HPDE6-E6E7 (cell line): ENCODE measurements at regions not wholly inside any gene's neighbourhood (a gene's known extent, or its start where the extent isn't known, plus 50 kb on each side); places are given as distances from the start of the nearest gene placed in this dataset.

Source experiments
- DNase-seq: peaks from one replicate; pipeline ENCODE4 v3.0.0; 2011; ENCODE audit warnings: missing footprints; ENCODE audit errors: extremely low spot score

DNA sequence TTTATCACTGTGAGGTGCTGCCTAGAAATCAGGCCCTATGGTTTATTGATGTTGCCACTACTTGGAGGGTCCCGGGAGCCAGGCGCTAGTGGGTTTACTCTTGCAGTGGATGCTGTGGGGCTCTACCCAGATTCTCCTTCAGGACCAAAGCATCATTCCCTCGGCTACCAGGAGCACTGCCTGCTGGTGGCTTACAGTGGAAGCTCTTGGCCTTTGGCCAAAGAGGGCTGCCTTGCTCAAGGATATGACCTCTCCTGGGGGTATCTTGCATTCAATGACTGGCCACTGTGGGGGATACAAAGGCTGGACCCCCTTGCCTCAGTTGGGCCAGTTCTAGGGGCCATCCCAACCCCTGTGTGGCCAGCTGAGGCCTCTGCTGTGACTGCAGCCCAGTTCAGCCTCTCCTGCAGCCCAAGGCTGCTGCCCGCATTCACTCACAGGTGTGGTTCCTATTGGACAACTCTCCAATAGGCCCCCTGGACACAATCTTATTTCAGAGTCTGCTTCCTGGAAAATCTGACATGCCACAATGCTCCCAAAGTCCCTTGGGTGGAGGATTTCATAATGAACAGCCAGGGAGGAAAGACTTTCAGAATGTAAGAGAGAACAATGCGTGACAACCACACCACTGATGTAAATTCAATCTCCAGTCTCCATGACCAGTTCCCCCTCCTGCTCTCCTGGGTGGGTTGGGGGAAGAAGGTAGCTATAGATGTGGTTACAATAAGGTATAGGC lies 196.3 kb downstream of the SNX10 start:
- DNase-seq: no peak

DNA sequence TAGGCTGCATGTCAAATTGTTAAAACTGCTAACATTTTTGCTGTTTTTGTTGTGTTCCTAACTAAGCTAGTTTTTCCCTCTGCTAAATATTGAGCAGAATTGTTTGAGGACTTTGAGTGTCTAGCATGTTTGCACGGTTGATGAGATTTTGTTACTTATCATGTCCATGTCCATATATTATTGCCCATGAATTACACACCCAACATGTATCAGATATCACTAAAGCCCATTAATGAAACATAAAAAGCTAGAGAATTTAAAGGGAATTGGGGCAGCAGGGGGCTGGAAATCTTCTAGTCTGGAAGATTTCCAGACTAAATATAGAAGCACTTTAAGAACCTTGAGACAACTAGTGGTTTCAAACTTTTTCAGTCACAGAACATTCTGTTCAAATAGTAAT lies 197.7 kb downstream of the SNX10 start:
- DNase-seq: no peak

DNA sequence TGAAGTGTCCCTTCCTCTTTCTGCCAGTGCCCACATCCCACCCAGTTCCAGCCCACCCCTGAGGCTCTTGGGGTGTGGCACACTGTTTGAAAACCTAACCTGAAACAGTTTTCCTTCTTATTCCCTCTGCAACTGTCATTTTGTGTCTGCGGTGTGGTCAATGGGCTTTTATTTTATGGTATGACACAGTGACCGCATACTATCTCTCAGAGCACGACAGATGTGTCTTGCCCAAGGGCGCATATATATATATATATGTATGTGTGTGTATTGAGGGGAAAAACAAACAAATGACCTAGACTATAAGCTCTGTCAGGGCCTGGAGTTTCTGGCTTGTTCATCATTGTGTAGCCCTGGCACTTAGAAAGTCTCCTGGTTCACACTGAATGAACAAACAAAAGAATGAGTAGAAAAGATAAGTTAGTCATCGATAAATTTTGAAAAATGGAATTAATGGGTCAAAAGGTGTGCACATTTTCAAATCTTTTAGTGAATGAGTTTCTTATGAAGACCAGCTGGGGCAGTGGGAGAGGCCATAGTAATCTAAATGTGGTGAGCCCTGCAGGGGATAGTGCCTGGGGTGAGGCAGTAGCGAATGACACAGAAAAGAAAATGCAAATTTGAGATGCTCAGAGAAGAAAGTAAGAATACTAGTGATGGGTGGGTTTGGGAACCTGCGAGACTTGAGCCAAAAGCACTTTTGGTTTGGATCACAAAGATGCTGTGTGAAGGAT lies 198.4 kb downstream of the SNX10 start:
- no peak for DNase-seq

DNA sequence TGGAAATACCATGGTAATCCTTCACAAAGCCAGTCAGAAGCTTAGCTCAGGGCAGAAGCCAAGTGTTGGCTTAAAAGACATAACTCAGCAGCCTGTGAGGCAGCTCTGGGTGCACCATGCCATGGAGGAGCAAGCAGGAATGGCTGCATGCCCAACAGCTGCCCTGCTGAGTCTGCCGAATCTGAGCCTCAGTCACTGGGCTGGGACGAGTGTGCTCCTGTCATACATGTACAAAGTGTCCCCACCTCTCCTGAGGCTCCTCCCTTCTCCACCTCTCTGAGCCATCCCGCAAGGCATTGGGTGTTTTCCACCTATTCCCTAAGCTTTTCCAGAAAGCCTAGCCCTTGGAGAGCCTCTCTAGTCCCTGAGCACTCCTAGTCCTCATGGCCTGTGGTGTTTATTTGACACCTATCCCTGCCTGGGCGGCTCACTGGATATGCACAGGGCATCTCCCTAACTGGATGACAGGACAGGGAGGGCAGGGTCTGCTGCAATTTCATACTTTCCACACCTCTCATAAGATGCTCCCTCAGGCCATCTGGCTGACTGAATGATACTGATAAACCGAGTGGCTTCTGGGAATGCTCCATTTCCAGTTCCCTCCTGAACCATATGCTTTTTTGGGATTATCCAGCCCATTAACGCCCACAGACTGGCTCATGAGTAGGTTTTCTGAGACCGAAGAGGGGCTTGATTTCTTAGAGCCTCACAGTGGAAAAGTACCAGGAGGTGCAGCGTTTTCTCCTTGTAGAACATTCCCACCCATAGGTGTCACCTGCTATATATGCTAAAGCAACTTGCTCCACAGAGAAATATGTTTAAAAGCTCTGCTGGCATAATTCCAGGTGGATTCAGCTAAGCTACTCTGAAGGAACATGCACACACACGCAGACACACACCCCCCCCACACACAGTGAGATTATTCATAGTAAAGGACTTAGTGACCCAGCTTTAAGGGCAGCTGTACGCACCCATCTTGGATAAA lies 199.3 kb downstream of the SNX10 start:
- DNase-seq: peak; percentile 76

DNA sequence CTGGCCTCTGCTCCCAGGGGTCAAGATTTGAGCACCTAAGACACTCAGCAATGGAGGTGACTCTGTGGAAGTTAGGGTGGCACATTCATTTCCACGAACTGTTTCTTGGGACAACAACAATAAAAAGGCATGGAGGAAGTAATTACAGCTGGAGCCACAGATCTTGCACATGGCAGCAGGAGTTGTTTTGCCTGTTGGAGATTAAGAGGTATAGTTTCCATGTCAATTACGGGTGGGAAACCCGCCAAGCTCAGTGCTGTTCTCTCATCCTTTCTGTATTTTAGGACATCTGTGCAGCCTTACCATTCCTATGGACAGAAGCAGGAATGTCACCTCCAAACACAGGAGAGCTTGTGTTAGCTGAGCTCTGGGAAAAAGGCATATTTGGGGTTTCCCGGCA lies 201.2 kb downstream of the SNX10 start:
- no peak for DNase-seq

DNA sequence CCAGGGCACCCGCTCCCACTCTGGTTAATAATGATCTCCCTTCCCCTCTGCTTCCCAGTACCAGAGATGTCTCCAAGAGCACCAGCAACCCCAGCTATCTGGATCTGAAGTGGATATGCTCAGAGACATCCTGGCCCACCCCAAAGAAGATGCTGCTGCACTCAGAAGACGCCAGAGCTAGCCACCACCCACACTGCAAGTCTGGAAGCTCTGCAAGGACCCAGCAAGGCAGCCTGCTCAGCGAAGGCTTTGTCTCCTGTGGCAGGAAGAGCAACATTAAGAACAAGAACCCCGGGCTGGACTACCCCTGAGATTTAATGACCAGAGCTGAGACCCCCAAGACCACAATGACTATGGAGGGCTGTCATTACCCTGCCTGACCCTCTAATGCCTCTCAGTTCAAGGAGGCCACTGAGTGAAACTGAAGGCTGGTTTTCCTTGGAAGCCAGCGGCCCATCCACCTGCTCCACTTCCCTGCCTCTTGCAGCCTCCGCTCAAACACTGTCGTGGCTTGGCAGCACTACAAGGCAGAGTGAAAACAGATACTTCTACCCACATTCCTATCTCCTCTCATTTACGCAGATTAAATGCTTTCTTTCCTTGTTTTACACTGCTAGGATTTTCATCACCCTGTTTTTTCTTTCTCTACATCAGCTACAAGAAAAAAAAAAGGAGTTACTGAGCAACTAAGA lies 202.2 kb downstream of the SNX10 start:
- DNase-seq: no peak

DNA sequence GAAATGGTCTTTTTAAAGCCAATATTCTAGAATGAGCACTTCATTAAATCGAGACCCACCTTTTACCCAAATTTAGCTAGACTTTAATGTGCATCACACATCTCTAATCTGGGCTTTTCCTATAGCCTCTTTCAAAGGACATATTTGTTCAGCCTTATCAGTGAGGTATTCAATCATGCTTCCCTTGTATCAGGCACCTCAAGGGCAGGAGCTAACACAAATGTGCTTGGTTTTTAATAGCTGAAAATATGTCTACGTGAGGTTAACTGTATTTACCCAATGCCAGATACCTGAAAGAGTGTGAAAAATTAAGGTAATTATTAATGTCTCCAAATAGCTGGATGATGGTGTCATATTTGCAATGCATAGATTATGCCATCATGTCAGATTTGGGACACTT lies 203.9 kb downstream of the SNX10 start:
- DNase-seq: no peak

DNA sequence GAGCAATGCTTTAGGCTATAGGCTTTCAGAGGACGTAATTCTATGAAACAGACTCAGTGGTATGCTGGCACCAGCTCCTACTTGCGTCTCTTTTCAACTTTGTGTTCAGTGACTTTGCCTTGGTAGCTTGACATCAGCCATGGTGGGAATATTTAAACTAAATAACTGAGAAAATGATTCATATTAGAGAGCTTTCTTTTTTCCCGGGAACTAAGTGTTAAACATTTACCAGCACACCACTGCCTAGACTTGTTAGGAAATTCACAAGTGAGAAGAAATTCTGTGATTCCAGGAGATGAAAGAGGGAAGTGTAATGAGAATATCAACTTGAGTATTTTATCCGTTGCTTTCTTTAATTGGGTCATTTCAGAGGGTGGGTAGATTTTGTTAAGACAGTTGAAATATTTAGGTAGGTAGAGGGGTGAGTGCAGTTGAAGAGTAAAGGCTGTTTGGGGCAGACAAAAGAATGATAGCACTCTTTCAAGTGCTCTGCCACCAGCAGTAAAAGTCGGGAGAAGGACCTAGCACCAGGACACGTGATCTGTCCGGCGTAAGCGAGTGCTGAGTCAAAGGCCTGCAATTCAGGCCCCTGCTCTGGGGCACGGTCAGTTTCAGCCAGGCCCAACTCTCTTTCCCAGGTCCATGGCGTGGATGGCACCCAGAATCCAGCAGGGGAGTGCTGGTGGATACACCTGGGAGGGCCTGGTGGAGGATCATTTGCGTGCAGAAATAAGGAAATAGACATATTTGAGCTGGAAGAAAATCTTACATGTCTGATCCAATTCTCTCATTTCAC lies 206.3 kb downstream of the SNX10 start:
- DNase-seq: peak; percentile 33

DNA sequence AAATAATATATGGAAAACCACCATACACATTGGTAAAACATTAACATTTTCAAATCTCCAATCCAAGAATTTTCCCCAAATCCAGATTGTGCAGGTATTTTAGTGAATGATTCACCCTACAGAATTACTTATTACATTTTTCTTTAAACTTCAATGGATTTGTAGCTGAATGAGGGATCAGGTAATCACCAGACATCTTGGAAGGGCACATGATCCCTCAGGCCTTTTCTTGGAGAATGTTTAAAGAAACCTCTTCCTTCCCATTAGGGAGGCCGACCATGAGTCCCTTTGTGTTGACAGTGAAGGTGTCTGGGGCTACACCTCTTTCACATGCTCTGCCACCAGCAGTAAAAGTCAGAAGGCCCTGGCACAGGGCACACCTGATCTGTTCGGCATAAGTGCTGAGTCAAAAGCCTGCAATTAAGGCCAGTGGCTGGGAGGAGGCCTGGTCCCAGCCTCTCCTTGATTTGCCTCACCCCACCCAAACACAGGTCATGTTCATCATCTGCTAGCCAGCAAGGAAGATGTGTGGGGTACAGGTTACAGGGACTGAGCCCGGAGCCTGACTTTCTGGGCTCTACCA lies 207.7 kb downstream of the SNX10 start:
- no peak for DNase-seq

DNA sequence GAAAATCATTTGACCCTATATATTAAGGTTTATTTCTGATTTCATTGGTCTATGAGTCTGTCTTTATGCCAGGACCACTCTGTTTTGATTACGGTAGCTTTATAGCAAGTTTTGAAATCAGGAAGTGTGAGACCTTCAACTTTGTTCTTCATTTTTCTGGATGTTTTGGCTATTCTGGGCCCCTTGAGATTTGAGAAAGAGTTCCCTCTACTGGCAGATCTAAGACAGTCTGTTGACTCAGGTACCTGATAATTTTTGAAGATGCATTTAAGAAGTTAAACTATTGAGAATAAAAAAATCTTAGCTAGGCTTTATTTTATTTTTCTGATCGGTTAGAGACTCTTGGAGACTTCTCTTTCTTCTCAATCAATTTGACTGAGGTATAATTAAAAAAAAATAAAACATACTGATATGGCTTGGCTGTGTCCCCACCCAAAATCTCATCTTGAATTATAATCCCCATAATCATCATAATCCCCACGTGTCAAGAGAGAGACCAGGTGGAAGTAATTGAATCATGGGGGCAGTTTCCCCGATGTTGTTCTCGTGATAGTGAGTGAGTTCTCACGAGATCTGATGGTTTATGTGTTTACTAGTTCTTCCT lies 209.2 kb downstream of the SNX10 start:
- no peak for DNase-seq

DNA sequence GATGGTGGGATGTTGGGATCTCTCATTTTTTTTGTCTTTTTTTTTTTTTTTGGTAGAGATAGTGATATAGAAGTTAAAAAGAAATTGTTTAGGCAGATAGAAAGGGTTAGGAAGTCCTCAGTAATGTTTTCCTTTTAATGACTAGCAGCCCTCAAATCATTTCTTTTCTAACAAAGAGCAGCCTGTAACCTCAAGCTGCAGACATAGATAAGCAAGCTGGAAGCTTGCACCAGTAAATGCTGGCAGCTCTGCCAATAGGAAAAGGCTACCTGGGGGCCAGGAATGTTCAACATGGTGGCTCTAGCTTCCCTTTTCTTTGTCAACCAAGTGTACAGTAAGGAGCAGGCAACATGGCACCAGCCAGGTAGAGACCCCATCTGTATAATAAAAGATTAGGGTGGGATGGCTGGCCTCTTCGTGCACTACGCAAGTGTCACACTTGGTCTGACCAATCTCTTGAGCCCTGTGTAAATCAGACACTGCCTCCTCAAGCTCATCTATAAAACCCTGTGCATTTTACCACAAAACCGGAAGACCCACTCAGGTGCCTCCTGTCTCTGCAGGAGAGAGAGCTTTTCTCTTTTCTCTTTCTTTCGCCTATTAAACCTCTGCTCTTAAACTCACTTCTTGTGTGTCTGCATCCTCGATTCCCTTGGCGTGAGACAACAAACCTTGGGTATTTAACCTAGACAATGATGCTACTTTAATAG lies 212.9 kb downstream of the SNX10 start:
- DNase-seq: no peak

DNA sequence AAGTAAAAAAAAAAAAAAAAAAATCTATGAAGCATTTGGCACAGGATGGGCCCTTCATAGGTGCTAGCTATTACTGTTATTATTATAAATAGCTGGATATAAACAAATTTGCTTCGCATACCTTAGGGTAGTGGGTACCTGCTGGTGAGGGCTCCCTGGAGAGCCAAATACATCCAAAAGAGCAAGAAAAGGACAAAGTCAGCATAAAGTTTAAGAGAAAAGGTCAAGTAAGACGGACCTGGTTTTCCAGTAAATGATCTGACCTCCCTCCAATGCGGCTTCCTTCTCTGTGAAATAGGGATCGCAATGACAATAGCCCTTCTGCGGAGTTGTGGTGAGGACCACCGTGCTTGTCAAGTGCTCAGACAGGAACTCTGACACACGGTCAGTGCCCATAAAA lies 214.5 kb downstream of the SNX10 start:
- no peak for DNase-seq

DNA sequence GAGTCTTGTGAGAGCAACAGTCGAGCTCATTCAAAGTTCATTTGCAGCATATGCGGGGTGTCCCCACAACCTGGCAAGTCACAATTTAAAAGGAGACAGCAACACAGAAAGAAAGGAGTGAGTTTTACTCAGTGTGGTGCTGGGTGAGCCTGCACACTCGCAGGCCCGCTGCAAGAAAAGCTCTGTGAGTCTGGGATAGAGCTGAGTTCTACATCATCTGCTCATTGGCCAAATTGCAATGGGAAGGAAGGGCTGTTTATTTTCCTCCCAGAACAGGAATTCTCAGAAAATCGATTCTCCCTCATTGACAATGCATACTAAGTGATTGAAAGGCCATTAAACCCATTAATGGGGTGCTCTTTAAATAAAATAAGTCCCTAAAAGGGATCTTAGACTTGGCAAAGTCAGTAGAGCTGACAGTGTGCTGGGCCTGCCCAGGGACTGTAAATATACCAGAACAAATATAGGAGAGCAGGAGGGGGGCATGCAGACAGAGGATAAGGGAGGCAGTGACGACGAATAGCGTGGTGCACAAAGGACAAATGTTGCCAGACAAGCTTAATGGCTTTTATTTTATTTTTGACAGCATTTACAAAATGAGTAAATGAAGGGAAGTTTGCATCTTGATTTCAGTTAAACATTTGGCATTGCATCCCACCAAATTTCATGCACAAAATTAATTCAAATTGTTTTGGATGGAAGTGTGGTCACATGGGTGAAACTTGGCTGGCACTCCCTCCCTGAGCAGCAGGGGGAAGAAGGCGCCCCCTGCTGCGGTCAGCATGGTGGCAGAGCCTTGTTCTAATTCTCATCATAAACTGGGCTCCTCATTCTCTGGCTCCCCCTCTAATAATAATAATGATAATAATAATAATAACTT lies 215.7 kb downstream of the SNX10 start:
- no peak for DNase-seq

DNA sequence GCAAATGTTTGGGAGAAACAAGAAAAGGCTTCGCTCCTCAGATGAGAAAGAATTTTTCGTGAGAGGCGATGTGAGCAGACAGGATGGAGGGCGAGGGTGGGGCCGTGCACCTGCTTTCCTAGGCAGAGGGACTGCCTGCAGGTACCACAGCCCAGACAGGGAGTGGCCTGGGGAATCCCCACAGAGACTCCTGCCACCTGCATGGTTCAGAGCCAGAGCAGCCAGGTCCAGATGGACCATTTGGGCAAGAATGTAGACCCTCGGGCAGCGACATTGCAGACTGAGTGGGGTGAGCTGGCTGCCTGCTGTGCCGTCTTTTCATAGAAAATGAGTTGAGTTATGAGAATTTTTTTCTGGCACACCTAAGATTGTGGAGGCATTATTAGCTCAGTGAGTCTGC lies 216.8 kb downstream of the SNX10 start:
- DNase-seq: no peak

DNA sequence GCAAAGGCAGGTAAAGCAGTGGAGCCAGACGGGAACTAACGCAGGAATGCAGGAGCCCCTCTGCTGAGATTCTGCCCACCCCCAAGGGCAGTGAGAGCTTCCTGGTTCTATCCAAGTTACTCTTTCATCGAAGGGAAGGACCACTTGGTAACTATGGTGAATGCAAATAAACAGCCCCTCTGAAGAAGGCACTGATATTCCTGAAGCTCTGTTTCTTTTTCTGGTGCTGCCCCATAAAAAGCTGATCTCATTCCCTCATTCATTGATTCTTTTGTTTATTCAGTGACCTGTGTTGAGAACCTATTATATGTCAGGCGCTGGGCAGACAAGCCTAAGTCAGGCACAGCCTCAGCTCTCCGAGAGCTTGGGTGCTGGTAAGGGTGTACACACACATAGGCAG lies 217.3 kb downstream of the SNX10 start:
- DNase-seq: no peak

DNA sequence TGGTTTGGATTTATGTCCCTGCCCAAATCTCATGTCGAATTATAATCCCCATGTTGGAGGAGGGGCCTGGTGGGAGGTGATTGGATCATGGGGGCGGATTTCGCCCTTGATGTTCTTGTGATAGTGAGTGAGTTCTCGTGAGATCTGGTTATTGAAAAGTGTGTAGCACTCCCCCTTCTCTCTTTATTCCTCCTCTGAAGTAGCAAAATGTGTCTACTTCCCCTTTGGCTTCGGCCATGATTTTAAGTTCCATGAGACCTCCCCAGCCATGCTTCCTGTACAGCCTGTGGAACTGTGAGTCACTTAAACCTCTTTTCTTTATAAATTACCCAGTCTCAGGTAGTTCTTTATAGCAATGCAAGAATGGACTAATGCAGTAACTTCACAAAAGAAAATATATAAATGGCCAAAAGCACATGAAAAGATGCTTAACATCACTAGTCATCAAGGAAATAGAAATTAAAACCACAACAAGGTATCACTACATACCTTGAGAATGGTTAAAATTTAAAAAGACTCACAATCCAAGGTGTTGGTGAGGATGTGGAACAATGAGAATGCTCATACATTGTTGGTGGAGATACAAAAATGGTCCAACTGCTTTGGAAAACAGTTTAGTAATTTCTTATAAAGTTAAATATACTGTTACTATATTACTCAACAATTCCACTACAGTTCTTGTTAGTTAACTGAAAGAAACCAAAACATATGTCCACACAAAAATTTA lies 218.7 kb downstream of the SNX10 start:
- no peak for DNase-seq

DNA sequence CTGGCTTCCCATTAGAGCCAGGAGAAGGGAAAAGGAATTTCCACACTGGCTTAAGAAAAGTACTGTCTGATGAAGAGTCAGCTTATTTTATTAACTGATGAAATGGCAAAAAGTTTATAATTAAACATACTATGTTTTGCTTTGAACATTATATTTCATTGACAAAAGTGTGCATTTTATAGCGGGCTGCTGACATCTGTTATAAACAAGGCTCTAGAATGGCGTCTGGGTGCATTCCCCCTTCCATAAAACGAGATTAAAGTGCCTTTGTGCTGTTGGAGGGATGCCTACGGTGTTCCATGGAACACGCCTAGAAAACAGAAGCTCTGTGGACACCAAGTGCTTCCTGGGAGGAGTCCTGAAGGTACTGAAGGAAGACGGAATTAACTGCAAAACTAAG lies 220.2 kb downstream of the SNX10 start:
- no peak for DNase-seq

DNA sequence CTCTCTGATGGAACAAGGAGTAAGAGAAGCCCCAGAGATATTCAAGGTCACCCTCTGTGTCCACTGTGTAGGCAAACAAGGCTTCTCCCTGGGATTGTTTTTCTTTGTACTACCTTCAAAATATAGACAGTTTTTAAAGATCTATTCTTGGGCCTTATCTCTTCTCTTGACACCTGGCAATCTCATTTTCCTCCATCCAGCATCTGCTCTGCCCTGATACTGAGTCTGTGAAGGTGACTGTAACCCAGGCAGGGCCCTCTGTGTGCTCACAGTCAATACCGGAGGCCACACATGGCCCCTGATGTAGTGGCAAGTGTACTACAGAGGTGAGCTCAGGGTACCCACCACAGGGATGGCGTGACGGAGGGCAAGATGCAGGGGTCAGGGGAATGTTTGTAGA lies 221.1 kb downstream of the SNX10 start:
- no peak for DNase-seq
